NCI-H748 (cell line): ENCODE measurements at regions not wholly inside any gene's neighbourhood (a gene's known extent, or its start where the extent isn't known, plus 50 kb on each side); places are given as distances from the start of the nearest gene placed in this dataset.

Experiments
- DNase-seq: peaks from one replicate; lab custom pipeline; 2025; ENCODE audit not compliant: unreplicated experiment; lab: John Stamatoyannopoulos, UW

DNA sequence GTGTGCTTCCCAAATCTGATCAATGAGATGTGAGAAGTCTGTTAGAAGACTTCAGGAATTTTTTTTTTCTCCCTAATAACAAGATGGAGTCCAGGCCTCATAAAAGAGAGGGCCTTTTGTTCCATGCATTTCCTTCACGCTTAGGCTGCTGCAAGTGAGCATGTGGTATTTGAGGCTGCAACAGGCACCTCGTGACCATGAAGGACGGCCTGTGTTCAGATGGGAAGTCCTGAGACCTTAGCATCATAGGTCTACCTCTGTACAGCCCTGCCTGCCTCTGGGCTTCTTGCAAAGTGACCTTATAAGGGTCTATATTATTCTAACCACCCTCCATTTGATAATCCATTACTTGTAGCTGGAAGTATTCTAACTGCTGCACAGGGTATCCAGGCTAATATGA lies 86.6 kb downstream of the BOD1 start:
- DNase-seq: no peak

DNA sequence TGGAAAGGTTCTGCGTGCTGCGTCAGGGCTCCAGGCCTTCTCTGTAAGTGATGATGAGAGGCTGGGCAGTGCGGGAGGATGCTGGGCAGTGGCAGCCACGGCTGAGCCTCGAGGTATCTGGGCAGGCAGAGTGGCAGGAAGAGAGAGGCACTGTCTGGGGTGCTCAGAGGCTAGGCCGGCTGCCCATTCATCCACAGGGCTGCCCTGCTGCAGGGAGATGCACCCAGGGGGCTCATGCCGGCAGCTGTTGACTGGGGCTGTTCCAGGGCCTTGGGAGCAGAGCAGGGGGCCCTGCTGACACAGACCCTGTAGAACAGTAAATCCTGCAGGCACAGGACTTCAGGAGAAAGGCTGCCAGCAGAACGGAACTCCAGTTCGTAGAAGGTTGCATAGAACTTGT lies 88.8 kb downstream of the BOD1 start:
- DNase-seq: no peak

DNA sequence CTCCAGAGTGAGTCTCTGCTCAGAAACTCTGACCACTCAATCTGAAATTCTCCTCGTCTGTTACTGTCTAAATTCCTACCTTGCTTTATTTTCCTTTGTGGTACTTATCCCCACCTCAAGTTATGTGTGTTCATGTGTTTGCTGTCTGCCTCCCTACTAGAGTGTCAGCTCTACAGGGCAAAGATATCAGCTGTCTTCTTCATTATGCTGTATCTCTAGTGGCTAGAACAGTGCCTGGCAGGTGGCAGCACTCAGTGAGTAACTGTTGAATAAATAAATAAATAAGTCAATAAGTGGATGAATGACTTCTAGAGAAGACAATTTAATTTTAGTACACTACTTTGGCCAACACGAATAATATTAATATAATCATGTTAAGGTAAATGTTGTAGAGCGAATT lies 92.3 kb downstream of the BOD1 start:
- no peak for DNase-seq

DNA sequence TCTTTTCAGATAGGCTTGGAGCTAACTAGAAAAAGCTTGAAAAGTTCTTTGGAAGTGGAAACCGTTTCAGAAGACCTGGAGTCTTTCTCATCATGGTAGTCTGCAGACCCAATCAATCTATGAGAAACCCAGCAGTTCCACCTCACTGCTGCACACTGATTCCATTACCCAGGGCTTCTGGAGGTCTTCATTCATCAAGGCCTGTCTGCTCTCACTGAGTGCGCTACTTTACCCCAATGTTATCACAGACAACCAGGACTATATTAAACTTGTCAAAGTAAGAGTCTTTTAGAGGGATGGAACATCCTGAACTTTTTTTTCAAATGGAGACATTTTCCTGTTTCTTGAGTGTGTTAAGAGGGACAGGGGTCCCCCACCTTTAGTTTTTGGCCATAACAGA lies 93.1 kb downstream of the BOD1 start:
- no peak for DNase-seq

DNA sequence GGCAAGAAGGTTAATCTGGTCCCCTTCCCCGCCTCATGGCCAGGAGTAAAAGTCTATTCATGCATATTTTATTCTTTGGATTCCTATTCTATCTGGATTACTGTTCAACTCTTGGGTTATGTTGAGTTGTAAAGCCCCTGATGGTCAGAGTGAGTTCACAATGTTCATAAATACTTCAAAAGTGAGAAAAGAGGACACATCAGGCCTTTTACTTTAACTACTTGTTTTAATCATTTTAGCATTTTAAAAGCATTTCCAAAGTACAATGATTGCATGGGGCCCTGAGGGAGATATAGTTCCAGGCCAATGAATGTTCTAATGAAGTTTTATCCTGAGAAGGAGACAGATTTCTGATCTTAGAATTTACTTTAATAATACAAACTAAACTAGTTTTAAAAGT lies 93.9 kb downstream of the BOD1 start:
- no peak for DNase-seq

DNA sequence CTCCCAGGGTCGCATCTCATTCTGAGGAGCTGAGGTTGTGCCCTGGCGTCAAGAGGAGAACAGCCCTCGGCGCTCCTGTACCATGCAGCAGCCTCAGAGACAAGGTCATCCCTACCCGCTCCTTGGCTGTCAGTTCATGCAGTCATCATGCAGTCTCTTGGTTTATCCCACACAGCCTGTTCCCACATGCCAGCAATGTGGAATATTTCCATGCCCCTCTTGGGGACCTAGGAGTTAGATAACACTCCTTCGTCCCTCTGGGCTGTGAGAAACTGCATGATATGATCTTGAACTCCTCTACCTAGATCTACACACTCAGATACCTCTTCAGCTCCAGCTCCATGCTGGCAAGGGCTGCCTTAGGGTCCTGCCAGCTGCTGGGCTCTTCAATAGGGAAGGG lies 97.6 kb downstream of the BOD1 start:
- no peak for DNase-seq

DNA sequence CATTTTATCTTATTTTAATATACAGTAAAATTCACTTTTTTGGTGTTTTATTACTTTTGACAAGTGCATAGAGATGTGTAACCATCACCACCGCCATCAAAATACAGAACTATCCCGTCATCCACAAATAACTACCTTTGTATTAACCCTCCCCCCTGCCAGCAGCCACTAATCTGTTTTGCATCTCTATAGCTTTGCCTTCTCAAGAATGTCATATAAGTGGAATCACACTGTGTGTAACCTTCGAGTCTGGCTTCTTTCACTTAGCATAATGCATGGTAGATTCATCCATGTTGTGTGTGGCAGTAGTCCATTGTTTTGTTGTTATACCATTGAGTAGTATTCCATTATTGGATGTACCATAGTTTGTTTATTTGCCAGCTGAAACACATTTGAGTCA lies 98.8 kb downstream of the BOD1 start:
- no peak for DNase-seq

DNA sequence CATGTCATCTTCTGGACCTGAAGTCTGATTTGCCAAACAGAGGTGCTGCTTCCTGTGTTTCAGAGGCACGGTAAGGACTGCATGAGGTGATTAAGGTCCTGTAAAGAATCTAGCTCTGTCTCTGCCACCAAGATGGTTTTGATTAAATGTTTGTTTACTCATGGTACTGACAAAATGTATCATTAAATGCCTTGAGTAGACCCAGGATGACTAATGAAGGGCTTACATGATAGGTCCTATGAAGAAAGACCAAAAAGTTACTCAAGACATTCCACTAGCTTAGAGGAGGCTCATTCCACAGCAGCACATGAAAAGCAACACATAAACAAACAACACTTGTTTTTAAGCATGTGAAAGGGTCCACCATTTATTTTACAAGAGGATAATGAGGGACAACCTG lies 100.9 kb downstream of the BOD1 start:
- DNase-seq: no peak

DNA sequence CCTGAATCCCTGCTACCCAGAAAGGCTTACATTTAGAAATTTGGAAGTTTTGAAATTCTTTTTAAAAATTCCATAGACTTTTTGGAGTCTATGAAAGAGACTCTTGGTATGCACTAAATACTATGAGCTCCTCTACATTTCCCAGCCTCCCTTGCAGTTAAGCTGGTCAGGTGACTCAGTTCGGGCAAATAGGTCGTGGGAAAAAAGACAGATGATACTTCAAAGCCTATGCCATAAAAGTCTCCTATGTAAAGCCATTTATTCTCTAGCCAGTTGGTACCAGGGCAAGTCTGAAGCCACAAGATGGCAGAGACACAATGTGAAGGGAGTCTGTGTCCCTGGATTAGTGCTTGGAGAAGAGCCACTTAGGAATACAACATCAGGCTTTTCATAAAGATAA lies 101.8 kb downstream of the BOD1 start:
- DNase-seq: no peak

DNA sequence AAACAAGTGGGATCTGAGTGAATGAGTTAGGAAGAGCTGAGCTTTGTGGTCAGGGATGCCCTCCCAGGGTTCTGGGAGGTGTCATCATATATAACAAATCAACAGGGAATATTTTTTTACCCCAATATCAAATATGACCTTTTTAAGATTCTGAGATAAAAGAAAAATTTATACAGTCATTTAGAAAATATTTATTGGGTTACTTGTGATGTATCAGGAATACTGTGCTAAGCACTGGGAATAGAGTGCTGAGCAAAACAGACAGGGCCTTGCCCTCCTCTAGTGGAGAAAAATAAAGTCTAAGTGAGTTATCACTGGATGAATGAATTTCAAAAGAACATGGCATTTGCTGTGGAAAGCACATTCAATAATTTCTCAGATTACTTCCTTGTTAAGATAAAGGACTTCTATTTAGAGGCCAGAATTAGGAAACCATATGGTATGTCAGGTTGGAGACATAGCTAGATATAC lies 102.9 kb downstream of the BOD1 start:
- no peak for DNase-seq

DNA sequence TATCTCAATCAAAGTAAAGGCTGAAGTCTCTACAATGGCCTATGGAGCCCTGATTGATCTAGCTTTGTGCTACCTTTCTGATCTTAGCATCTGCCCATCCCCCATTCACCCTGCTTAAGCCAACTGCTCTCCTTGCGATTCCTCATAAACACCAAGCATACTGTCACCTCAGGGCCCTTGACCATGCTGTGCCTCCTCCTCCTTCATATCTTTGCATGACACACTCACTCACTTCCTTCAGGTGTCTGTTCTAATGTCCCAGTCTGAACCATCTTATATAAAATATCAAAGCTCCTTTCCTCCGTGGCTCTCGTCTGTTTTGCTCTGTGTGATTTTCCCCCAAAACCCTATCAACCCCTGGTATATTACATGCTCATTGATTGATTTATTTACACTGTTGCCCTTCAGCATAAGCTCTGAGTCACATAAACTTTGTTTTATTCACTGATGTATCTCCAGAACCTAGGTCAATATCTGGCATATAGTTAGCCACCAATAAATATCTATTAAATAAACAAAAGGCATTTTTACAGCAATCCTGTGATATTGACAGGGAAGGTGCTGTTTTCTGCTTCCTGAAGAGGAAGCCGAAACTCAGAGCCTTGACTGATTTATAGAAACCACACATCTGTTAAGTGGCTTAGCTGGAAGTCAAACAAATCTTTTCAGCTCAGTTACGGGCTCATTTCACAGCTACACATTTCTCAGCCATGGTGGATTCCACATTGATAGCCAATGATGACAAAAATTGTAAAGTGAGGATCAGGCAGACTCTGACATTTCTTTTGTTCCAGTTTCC lies 103.6 kb downstream of the BOD1 start:
- no peak for DNase-seq

DNA sequence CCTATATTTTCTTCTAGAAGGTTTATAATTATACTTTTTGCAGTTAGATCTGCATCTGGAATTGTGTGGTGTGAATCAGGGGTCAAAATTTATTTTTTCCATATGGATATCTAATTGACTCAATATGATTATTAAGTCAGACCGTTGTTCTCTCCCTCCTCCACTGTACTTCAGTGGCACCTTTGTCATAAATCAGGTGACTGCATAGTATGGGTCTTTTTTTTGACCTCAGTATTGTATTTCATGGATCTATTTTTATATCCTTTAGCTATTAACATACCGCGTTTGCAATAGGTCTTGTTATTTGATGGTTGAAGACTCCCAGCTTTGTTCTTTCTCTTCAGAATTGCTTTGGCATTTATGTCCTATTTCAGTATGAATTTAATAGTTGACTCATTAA lies 107.4 kb downstream of the BOD1 start:
- DNase-seq: no peak

DNA sequence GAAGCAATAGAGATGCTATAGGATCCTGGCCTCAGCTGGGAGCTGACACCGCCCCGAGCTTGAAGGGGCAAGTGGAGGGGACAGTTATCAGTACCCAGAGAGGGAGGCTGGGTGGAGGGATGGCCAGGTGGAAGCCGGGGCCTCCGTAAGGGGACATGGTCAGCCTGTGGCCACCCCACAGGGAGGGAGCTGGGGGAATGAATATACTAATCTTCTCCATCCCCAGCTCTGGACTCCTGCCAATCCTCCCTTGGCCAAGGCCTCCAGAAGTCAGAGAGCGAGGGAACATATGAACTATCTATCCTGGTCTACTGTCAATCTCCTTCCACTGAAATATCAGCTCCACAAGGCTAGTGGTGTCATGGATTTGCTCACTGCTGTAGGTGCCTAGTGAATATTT lies 109.3 kb downstream of the BOD1 start:
- DNase-seq: no peak

DNA sequence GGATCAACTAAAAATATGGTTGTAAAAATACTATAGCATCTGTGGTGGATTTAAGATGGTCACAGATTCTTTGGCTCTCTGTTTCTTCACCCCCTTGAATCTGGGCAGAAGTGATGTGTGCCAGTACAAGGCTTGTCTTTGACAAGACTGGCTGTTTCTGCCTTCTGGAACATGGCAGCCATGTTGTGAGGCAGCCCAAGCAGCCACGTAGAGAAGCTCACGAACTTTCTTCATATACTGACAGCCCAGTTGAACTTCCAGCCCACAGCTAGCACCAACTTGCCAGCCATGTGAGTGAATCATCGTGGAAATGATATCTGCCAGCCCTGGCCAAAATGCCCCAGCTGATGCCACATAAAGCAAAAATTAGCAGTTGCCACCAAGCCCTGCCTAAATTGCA lies 110.8 kb downstream of the BOD1 start:
- DNase-seq: no peak

DNA sequence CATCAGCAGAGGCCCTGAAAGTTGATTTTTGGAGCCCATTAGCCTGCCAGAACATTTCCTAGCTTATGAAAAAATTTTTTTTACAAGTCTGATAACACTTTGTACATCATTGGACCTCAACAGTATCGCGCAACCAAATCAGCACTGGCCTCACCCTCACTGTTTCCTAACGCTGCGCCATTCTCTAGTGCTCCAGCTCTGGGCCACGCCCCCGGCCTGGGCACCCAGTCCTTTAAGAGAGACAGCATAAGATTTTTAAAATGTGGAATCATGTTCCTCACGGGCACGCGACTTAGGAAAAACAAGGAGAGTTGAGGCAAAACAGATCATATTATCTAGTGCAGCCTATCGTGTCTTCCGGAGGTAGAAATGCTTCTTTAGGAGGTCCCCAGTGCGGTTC lies 114.5 kb downstream of the BOD1 start:
- no peak for DNase-seq

DNA sequence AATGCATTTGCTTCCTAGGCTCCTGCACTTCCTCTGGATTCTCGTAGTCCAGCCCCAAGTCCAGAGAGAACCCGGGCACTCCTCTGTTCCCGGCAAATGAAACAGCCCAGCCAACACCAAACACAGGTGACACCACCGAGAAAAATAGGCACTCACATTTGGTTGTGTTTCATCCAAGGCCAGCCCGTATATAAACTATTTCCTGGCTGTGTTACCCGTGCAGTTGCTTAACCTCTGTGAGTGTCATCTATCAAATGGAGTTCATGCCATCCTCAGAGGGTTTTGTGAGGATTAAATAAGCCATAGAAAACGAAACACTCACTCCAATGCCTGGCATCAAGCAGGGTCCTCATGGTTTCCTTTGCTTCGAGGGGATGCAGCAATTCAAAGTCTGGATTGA lies 115.2 kb downstream of the BOD1 start:
- DNase-seq: no peak

DNA sequence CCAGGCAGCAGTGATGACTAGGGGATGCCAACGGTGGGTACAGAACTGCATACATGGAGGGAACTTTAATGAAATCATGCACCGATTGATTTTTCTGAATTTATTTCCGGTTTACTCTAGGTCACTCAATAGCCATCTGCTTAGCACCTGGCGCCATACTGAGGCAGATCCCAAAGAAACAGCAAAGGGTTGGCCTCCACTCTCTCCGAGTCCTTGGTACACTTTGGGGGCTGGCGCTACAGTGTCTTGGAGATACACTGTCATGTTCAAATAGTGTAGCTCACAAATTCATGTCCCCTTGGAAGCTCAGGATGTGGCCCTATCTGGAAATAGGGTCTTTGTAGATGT lies 116.3 kb downstream of the BOD1 start:
- no peak for DNase-seq

DNA sequence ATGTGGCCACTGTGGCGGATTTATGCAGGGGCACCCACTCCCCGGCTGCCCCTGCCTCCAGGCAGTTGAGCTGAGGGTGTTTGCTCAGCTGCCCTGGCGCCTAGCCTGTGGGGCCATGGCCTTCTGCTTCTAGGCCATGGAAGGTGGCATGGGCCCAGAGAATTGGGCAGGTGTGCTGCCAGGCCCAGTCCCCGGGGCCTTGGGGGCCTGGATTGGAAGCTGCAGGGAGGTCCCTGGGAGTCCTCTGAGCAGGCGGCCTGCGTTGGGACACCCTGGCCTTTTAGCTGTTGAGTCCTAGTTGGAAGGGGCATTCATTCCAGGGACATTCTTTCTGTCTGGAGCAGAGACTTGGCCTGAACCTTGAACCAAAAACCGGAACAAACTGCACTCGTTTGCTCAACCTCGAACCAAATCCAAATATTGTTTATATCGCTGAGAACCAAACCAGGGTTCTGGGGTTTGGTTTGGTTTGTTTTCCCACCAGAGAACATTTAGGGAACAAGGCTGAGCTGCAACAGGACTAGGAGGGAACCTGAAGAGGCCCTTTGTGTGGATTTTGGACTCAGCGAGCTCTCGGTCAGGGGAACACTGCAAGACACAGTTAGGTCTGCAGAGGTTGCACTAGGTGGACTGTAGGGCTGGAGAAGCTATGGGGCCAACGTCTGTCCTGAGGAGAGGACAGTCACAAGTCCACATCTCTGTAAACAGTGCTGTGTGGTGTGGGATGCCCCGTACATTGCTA lies 116.8 kb downstream of the BOD1 start:
- DNase-seq: no peak

DNA sequence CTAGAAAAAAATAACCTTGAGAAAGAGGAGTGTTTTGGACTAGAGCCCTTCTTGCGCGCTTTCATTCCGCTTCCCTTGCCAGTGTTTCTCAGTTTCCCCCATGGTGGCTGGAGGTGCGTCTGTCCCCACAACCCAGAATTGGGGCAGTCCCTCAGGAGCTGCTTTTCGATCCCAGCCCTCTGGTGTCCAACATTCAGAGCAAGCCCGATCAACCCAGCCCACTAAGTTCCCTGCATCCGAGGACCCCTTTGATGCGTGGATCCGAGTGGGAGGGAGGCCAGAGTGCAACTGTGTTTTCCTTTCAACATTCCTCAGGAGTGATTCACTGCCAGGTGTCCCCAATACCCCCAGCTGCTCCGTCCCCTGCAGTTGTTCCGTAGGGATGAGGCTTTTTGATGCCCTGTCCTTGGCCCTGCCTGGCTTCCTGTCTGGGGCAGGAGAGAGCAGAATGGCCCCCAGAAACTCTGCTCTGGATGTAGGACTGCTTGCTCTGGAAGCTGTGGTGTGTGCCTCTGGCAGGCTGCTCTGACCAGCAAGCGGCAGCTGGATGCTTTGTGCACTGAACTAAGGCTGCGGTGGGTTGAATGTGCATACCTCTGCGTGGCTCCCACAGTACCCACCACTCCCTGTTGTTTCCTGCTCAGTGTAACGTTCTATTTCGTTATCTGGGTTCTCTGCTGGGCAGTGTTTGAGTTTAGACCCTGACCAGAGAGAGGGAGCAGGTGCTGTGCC lies 117.5 kb downstream of the BOD1 start:
- DNase-seq: peak; percentile 14

DNA sequence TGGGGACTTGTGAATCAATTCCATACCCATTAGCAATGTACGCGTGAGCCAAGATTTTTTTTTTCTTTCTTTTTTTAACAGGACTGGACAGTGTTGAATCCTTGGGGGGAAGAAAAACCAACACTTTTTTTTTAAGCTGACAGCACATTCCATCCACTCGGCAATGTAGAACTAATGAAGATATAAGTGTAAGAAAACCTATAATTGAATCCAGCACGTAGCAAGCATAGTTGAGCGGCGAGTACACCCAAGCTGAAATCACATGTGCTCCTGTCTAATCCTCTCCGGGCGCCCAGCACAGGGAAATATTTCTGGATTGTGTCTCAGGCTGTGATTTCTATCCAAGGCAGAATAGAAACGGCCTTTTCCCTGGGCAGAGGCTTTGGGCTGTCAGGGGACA lies 118.2 kb downstream of the BOD1 start:
- DNase-seq: no peak

DNA sequence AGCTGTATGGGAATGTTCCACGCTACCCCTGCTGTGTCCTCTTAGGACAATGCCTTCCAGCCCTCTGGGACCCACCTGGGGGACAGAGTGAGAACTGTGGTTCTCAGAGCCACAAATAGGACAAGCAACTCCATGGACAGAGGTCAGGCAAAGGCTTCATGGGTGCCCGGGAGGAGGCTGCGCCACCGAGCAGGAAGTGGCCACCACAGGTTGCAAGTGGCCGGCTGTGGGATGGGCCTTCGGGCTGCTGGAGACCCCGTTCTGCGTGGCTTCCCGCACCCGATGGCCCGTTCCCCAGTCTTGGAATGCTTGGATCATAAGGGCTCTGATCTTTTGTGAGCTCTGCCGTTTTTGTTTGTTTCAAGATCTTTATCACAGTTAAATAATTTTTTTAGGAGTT lies 118.8 kb downstream of the BOD1 start:
- no peak for DNase-seq

DNA sequence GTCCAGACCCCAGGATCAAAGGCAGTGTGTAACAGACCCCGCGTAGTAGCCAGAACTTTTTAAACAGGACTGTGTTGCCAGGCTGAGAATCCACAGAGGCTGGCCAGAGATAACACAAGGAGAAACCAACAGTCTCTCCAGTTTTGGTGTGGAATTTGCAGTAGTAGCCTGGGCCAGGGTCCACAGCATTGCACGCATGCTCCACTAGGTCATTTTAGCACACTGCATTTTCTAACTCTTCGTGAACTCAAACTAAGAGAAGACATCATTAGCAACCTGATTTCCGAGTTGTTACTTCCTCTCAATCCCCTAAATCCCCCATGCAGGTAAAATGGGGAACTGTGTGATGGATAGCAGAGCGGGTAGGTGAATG lies 119.6 kb downstream of the BOD1 start:
- no peak for DNase-seq
